HG02588 (cell line): ENCODE measurements at regions not wholly inside any gene's neighbourhood (a gene's known extent, or its start where the extent isn't known, plus 50 kb on each side); places are given as distances from the start of the nearest gene placed in this dataset.
"Not testable (repeated sequence)": the region's sequence is repeated elsewhere in the genome, so short reads cannot be mapped to it uniquely, and the experiment has no call there.

ENCODE experiments used
- ATAC-seq: cut with Tn5 transposase; IDR thresholded peaks from one replicate; pipeline ENCODE4 v1.9.1; 2021; ENCODE audit warnings: mild to moderate bottlenecking, moderate library complexity; ENCODE audit not compliant: unreplicated experiment

DNA sequence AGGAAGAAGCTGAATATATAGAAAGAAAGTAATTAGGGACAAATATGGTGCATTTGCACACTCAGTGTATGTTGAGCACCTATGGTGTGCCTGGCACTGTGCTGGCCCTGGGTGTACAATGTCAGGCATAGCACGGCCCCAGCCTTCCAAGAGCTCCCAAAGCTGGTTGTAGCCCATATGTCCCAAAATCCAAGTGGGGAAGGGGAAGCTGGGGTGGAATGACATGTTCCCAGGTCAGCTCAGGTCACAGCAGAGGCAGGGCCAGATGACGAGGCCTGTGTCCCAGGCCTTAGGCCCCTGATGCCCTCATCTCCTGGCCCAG lies 170.0 kb downstream of the VEGFA start:
- ATAC-seq: no peak

DNA sequence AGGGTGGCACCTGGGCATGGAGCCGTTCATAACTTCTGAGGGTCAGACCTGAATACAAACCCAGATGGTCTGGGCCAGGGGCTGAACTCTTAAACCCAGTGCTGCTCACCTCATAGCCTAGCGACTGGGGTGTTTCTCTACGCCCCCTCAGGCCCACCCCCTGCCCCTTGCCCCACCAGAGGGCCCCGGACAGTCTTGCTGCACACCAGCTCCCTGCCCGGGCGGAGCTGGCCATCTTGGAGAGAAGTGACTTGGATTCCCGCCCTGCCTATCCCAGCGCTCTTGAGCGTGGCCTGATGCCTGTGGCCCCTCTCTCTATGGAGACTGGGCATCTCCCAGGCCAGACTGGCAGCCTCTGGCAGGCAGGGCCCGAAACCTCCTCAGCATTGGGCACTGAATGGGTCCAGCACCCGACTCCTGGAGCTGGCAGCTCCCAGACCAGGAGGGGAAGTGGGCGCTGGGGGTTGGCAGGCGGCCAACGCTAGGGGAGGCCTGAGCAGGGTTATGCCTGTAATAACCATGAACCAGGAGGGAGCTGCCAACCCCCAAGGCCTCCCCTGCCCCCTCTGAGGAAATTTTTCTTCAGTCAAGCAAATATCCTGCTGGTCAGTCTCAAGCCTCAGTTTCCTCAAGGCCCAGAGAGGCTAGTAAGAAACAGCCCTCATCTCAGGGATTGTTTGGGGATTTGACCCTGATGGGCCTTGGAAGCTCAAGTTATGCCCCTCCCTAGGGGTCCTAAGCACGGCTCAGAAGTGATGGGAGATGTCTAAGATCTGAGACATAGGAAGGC lies 169.5 kb downstream of the VEGFA start:
- no peak for ATAC-seq

DNA sequence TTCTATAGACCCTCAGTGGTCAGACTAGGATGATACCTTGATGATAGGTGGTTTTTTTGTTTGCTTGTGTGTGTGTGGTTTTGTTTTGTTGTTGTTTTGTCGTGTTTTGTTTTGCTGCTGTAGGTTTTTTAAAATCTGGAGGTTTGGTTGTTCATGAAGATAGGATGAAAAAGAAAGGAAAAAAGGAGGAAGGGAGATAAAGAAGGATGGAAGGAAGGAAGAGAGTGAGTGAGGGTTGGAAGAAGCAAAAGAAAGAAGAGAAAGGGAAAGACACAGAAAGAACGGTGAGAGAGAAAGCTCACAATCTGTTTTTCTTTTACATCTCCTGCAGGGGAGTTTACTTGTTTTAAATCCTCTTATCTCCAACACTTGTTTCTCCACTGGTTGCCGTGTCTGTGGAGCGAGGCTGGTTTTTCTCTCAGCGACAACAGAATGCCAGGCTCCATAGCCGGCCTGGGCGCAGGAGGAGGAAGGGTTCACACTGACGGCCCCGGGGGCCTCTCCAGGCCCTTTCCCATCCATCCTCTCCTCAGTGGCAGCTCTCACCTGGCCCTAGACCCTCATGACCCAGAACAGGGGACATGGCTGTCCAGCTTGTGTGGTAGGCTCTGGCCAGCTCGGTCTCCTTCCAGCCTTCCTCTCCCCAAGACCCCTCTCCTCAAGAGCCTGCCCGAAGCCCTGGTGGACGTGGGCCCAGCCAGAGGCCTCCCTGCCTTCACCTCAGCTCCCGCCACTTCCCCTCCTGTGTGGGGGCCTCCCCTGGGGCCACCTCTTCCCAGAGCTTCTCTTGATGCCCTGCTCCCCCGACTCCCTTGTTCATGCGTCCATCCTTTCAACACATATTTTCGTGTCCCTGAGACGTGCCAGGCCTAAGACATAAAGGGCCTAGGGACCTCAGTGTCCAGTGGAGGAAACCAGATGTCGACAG lies 168.4 kb downstream of the VEGFA start:
- ATAC-seq: no peak

DNA sequence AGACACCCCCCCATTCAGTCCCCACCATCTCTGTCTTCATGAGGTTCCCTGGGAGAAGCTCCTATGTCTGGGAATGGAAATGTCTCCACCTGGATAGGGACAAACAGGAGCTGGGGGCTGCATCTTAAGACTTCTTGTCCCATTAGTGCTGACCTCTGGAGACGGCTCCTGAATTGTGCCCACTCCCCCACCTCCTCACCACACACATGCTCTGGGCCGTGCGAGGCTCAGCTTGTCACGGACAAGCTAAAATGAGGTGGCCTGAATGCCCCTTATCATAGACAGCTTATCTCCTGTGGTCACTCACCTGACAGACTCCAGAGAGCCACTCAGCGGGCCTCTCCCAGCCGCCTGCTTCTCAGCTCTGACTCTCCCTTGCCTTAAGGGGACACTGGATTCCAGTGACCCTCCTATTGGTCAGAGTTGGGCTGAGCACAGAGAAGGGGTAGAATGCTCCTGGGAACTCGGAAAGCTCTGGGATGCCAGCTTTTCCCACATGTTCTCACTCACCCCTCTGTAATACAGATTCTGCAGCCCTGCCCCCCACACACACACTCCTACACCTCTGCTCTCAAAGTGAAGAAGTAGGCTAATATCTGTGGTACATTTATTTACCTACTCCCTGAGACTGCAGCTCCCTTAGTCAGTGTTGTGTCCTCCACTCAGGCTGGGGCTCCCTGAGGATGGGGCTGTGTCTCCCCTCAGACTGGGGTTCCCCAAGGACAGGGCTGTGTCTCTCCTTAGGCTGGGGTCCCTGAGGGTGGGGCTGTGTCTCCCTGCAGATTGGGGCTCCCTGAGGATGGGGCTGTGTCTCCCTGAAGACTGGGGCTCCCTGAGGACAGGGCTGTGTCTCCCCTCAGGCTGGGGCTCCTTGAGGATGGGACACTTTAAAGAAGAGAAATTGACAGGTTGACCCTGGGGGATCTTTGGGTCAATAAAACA lies 167.5 kb downstream of the VEGFA start:
- no peak for ATAC-seq

DNA sequence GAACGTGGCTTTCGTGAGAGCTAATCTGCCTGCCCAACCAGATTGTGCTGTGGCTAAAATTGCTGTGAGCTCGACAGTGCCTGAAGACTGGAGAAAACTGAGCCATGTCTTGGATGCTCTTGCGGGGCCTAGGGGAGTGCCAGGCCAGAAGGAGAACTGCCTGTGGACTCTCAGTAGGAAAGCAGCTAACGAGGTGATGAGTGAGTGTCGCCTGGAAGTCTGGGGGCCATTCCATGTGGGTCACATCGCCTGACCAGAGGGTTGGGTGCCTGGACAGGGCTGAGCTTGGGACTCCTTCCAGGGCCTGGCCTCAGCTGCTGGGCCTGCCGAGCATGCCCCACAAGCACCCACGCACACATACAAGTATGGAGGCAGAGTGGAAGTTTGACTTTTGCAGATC lies 166.5 kb downstream of the VEGFA start:
- no peak for ATAC-seq

DNA sequence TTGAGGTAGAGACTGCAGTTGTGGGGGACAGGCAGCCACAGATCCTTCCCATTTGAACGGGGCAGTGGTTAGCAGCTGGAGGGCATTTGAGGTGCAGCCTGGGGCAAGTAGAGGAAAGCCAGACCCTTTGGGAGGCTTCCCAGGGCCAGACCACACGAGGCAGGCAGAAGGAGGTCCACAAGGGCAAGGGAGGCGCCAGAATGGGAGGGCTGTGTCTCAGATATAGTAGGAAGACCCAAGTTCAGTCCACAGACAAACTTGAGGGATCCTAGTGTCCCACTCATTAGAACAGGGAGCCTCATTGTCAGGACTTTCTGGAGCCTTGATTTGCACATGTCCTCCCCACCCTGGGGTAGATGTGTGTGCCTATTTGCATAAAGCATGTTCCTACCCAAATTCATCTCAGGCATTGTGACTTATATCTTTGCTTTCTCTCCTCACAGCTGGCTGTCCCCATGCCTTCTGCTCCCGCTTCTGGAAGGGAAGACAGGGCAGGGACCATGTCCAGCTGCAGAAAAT lies 166.0 kb downstream of the VEGFA start:
- no peak for ATAC-seq

DNA sequence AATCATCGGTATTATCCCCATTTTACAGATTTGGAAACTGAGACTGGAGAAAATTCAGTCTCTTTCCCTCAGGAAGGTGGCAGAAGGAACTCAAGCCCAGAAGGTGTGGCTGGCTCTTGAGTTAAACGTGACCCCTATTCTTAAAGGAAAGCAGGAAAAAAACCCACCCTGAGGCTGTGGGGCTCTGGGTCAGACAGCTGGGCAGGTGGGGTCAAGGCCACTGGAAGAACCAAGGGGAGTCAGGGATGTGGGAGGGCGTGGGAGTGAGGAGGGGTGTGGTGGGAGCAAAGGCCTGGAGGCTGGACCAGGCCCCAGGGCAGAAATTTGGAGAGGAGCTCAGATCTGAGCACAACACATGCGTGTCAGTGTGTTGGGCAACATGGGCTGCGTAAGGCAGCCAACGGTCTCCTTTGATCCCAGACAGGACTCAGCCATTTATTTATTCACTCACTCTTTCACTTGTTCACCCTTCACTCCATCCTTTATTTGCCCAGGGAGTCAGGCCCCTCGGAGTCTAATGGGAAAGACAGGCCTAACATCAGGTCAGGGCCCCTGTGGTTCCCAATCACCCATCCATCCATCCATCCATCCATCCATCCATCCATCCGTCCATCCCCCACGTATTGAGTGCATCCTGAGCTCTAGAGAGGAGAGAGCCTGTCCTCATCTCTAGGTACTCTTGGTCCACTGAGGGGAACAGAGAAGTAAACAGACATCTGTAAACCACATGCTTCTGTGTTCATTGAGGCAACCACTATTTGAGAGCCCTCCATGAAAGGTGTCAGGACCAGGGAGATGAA lies 165.0 kb downstream of the VEGFA start:
- no peak for ATAC-seq

DNA sequence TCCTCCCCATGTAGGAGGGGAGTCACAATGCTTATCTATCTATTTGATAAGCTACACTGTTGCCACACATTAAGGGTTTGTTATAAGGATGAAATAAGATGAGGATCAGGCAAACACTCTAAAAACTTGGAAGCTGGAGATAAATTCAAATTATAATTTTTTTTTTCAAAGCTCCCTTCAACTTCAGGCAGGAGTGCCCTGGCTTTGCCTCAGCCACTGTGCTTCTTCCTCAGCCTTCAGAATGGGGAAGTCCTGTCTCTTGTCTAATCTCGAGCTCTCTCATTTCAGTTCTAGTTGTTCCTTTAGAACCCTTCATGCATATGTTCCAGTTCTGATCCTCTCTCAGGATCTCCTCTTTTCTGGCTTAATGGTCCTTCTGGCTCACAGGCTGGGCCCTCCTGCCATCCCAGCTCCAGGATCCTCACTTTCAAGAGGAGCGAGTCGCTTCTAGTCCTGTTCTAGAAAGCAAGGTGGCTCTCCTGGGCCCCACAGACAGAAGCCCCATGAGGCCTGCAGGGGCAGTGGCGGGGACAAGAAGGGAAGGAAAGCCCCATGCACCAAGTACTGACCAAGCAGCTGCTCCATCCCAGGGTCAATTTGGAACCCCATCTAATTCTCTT lies 164.3 kb downstream of the VEGFA start:
- no peak for ATAC-seq

DNA sequence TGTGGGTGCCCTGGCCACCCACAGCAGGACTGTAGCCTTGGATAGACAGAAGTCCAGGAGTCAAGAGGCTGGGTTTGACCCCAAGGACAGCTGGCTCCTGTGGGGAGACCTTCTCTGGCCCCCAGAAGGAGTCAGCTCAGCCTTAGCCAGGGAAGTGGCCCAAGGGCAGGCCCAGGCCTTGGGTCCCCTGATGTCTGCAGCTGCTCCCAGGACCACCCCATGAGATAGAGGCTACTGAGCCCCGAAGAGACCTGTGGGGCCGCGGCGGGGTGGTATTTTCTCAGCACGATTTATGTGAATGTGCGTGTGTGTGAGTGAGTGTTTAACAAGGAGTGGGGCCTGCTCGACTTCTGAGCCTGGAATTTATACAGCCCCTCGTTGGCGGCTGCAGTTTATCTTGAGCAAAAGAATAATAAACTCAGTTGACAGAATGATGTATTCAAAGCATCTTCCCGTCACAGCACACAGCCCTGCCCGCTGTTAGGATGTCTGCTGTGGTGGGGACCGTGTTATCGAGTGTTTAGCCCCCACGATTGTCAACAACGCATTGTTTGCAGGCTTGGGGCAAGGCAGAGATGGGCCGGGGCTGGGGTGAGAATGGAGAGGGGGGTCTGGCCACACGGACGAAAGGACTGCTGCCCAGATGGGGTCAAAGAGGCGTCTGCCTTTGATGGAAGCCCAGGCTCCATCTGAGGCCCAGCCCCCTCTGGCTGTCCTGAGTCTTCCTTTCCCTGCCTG lies 163.3 kb downstream of the VEGFA start:
- no peak for ATAC-seq

DNA sequence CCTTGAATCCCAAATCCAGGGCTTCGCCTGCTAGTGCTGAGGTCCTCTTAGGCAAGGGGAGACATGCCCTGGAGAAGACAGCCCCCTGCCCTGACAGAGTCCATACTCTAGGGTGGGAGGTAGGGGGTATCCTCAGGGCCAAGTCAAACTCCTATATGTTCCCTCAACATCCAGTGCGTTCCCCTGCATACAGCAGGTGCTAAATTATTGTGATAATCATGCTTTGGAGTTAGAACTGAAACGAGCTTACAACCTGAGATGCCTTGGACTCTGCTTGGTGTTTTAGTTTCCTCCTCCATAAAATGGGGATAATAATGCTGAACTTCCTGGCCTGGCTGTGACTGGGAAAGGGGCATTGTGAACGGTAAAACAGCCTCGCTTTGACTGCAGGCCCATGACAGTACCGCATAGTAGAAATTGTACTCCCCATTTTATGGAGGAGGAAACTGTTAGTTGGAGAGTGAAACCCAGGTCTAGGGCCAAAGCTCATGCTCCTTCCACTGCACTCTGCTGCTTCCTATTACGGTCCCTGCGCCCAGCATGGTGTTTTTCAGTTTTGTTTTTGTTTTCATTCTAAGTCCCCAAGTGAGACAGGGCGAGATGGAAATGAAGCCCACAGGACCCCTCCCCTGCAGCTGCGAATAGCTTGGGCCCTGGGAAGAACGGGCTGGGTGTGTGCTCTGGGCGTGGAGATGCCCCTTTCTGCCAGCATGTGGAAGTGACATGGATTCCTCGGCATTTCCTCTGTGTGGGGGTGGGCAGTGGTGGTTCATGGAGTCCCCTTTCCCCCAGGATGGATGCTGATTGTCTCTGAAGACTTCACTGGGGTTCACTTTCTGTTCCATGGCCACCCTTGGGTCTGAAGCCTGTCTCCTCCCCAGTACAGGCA lies 162.5 kb downstream of the VEGFA start:
- no peak for ATAC-seq

DNA sequence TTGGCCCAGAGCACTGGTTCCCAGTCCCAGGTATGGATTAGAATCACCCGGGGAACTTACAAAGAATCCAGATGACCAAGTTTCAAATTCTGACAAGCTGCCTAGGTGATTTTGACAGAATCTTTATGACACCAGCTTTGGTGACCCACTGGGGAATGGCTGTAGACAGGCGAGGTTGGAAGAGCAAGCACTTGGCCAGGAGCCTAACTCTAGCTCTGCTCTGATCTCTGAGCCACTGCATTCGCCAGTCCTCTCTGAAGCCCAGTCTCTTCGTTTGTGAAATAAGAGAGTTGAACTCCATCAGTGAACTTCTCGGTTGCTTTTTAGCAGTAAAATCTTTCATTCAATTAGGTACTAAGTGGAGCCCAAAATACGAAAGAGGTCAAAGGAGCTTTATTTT lies 161.2 kb downstream of the VEGFA start:
- ATAC-seq: no peak

DNA sequence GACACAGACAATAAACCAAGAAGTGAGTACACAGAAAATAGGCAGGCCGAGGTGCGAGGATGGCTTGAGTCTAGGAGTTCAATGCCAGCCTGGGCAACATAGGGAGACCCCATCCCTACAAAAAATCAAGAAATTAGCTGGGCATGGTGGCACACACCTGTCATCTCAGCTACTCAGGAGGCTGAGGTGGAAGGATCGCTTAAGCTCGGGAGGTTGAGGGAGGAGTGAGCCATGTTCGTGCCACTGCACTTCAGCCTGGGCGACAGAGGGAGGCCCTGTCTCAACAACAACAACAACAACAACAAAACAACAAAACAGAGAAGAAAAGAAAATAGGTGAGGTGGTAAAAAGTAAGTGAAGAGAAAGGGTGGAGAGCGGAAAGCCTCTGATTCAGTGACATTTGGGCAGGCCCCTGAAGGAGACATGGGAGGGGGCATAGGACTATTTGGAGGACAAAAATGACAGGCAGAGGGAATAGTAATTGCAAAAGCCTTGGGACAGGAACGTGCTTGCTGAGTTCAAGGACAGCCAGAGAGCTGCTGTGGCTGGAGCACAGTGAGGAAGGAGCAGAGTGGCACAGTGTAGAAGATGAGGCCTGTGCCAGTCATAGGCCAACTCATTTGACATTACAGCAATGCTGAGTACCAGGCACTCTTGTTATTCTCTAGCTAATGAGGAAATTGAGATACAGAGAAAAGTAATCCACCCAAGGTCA lies 160.6 kb downstream of the VEGFA start:
- ATAC-seq: no peak

DNA sequence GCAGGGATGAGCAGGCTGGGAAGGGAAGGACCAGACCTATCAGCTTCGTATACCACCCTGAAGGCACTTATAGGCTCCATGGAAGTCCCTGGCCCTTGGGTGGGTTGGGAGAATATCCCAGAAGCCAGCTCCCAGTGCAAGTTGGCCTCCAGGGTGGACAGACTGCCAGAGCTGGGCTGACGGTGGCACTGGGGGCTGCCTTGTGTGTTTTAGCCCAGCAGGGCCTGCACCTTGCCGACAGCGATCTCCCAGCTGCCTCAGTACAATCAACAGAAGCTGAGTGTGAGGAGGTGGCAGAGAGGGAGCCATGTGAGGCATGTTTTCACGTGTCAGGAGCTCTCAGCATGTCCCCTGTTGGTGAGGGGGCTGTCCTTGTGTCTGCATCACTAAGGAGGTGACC lies 159.5 kb downstream of the VEGFA start:
- no peak for ATAC-seq

DNA sequence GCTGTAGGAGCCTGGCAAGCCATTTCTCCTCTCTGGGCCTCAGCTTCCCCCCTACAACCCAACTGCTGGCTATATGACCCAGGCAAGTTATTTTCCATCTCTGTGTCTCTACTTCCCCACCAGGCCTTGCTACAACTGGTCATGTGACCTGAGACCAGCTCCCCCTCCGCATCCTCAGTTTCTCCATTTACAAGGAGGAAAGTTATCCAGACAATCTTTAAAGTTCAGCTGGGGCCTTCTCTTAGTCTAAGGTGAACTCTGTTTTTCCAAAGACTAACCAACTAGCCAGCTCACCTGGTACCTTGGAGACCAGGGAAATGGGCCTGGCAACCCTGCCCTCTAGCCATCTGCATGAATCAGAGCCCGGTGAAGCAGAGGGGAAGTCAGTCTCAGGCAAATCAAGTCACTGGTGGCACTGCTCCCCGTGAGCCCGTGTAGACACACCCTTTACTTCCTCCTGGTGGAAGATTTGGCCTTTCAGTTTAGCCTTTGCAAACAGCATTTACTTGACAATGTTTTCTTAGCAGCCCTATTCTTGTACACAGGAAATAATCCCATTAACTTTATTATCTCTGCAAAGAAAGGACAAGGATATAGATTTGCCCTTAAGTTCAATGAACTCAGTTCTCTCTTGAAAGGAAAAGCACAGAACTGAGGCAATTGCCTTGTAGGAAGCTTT lies 157.7 kb downstream of the VEGFA start:
- ATAC-seq: no peak

DNA sequence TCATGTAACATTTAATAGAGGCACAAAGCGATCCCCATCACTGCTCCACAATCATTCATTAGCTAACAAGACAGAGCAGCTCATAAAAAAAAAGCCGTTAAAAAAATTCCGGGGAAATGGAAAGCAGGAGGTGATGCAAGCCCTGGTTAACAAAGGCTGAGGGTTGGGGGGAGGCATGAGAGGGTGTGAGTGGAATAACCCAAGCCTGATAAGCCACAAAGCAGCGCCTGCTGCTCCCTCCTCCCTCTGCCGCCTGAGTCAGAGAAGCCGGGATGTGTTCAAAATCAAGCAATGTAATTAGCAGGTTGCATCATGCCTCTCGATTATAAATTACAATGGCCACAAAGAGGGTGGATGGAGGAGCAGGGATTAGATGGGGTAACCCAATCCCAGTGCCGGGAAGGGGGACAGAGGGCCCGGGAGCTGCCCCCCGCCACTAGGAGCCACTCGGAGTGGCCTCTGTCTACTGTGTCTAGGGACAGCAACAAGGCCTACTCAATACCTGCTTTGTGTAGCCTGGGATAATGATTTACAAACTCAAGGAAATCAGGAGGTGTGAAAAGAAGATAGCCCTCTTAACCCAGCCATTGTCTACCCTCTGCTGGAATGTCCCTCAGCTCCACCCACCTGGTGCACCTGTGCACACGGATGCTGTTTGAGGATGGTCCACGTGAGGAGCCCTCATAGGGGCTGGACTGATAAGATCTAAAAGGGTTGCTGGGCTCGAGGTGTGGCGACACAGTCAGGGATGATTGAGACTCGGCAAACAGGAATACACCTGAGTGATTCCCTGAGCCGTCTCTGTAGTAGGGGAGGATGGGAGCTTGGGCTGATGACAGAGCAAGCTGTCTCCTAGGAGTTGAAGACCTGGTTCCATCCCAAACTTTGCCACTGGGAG lies 156.9 kb downstream of the VEGFA start:
- no peak for ATAC-seq

DNA sequence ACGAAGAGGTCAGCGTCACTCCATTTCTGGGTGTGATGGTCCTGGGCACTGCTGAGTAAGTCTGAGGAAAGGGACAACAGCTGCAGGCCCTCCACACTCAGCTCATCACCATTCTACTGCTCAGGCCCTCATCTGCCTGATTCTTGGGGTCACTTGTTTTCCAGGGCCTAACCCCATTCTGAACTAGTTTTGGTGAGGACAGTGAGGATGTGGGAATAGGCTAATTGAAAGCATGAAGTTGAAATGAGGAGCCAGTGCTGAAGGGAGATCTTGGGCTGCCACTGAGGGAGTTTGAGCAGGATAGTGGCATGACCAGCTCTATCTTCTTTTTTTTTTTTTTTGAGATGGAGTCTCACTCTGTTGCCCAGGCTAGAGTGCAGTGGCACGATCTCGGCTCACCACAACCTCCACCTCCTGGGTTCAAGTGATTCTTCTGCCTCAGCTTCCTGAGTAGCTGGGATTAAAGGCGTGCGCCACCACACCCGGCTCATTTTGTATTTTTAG lies 155.7 kb downstream of the VEGFA start:
- not testable (repeated sequence) for ATAC-seq
